ENCODE measurements at regions not wholly inside any gene's neighbourhood (a gene's known extent, or its start where the extent isn't known, plus 50 kb on each side); places are given as distances from the start of the nearest gene placed in this dataset.
A peak's percentile ranks its signal among the peaks of the same experiment; 100 is the strongest.

DNA sequence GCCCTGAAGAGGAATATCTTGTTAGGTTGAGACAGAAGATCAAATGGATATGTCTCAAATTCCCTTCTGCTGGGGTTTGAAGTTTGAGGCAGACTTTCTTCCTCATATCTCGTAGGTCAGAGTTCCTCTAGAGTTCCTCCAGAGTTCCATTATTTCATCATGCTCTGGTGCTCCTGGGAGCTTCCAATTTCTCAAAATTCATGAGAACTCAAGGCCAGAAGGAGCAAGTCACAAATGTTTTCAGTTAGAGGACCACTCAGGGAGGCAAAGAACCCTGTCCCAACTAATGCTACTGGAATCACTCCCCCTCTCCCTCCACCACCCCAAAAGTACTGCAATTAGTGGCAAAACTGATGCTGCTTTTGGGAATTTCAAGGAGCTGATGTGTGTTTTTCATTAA, 115.7 kb upstream of the RBMS1 start:
- no peaks in the 10 kb centered on the region for H3K36me3 ChIP-seq (ENCODE audit: insufficient read depth, low read length, poor library complexity, severe bottlenecking)
- POLR2A ChIA-PET (ENCODE audit: low non-redundant PET), result no interaction called here

GRCh38 chr2:160610041-160610440, 116.4 kb upstream of the RBMS1 start:
- peak; percentile 49 for DNase-seq (ENCODE audit: low spot score)
- Histone ChIP-seq H3K4me3 (ENCODE audit: low read depth, low read length, poor library complexity, severe bottlenecking) (no peak overlapping the region), H3K4me1 (ENCODE audit: insufficient read depth, low read length, poor library complexity, severe bottlenecking) (peaks cover 47% of the 10 kb centered on the region), H3K36me3 (ENCODE audit: insufficient read depth, low read length, poor library complexity, severe bottlenecking) (no peaks in the 10 kb centered on the region), H3K9me3 (ENCODE audit: low read depth, low read length, poor library complexity, severe bottlenecking) (no peaks in the 10 kb centered on the region), H3K27ac (ENCODE audit: low read depth, low read length, poor library complexity, severe bottlenecking) (no peak overlapping the region), H3K27me3 (replicated peaks; ENCODE audit: insufficient read depth, low read depth, low read length, poor library complexity) (no peaks in the 10 kb centered on the region)
- POLR2A ChIA-PET (ENCODE audit: low non-redundant PET), result no interaction called here
- no TSS peak for BruUV-seq (replicated peaks)
- no peak for TF ChIP-seq CTCF (conservative IDR thresholded peaks at IDR 0.05; ENCODE audit: low read depth, low read length)
- no peak for TF ChIP-seq EZH2 (IDR thresholded peaks at IDR 0.05; ENCODE audit: borderline replicate concordance, low read depth, low read length, poor library complexity, severe bottlenecking)
- intact Hi-C loops (cut with micrococcal nuclease; ENCODE audit: unreplicated experiment), result no loop called here
- CTCF ChIA-PET, result no interaction called here

More for the DNA sequence above, 115.7 kb upstream of the RBMS1 start:
- no peaks in the 10 kb centered on the region for H3K27me3 ChIP-seq (replicated peaks; ENCODE audit: insufficient read depth, low read depth, low read length, poor library complexity)
- H3K4me3 ChIP-seq (ENCODE audit: low read depth, low read length, poor library complexity, severe bottlenecking), result no peak overlapping the region
- no peak overlapping the region for H3K27ac ChIP-seq (ENCODE audit: low read depth, low read length, poor library complexity, severe bottlenecking)
- BruUV-seq (replicated peaks), result no TSS peak
- no peaks in the 10 kb centered on the region for H3K9me3 ChIP-seq (ENCODE audit: low read depth, low read length, poor library complexity, severe bottlenecking)
- DNase-seq (ENCODE audit: low spot score), result no peak
- intact Hi-C loops (cut with micrococcal nuclease; ENCODE audit: unreplicated experiment), result no loop called here
- TF ChIP-seq CTCF (conservative IDR thresholded peaks at IDR 0.05; ENCODE audit: low read depth, low read length) (no peak), EZH2 (IDR thresholded peaks at IDR 0.05; ENCODE audit: borderline replicate concordance, low read depth, low read length, poor library complexity, severe bottlenecking) (no peak)
- peaks cover 47% of the 10 kb centered on the region for H3K4me1 ChIP-seq (ENCODE audit: insufficient read depth, low read length, poor library complexity, severe bottlenecking)
- CTCF ChIA-PET, result no interaction called here

- TF ChIP-seq CTCF (conservative IDR thresholded peaks at IDR 0.05; ENCODE audit: low read depth, low read length) (no peak), EZH2 (IDR thresholded peaks at IDR 0.05; ENCODE audit: borderline replicate concordance, low read depth, low read length, poor library complexity, severe bottlenecking) (no peak)
- Histone ChIP-seq H3K36me3 (ENCODE audit: insufficient read depth, low read length, poor library complexity, severe bottlenecking) (no peaks in the 10 kb centered on the region), H3K27me3 (replicated peaks; ENCODE audit: insufficient read depth, low read depth, low read length, poor library complexity) (no peaks in the 10 kb centered on the region), H3K27ac (ENCODE audit: low read depth, low read length, poor library complexity, severe bottlenecking) (no peak overlapping the region), H3K9me3 (ENCODE audit: low read depth, low read length, poor library complexity, severe bottlenecking) (no peaks in the 10 kb centered on the region), H3K4me3 (ENCODE audit: low read depth, low read length, poor library complexity, severe bottlenecking) (no peak overlapping the region), H3K4me1 (ENCODE audit: insufficient read depth, low read length, poor library complexity, severe bottlenecking) (peaks cover 47% of the 10 kb centered on the region)
- BruUV-seq (replicated peaks), result no TSS peak
- ChIA-PET CTCF (no interaction called here), POLR2A (ENCODE audit: low non-redundant PET) (no interaction called here)
- DNase-seq (ENCODE audit: low spot score), result peak; percentile 61
- intact Hi-C loops (cut with micrococcal nuclease; ENCODE audit: unreplicated experiment), result no loop called here
These were observed 118.8 kb upstream of the RBMS1 start for GRCh38 chr2:160612266-160612856.
